ENCODE measurements at regions not wholly inside any gene's neighbourhood (a gene's known extent, or its start where the extent isn't known, plus 50 kb on each side); places are given as distances from the start of the nearest gene placed in this dataset.

DNA sequence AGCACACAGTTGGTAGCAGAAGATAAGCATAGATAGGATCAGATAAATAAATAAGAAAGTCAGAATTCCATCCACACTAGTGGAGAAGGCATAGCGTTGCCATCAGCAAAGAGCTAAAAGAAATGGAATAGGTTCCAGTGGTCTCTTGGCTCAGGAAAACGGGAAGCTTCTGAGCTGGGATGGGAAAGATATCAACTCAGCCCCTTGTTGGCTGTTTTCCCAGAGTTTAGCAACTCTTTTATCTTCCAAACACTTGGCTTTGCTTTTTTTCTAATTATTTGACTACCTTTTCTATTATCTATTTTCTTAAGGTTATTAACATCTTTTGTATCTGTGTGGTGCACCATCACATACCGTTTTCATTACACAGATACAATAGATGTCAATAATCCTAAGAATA lies 445.7 kb upstream of the TRPC7 start:
- DNase-seq (ENCODE audit: low spot score), result no peak

DNA sequence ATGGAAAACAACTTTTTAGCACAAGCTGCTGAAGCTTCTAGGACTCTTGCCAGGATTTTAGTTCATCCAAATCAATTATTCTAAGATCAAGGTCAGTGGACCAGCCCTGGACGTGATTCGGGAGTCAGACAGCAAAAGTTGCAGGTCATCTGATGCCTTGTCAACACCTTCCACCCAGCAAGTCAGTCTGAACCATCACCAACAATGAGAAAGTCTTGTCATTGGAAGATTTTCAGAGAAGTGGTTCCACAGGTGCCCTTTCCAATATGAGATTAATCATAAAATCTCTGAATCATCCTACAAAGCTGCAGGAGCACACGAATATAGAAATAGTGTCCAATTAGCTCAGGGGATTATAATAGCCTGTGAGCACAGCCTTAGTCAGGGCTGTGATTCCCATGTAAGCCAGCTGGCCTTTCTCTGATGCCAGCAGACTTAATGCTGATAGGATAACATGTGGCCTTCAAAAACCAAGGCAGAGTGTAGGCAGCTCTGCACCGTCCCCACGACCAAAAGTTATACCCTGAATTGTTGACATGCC lies 445.0 kb upstream of the TRPC7 start:
- no peak for DNase-seq (ENCODE audit: low spot score)

DNA sequence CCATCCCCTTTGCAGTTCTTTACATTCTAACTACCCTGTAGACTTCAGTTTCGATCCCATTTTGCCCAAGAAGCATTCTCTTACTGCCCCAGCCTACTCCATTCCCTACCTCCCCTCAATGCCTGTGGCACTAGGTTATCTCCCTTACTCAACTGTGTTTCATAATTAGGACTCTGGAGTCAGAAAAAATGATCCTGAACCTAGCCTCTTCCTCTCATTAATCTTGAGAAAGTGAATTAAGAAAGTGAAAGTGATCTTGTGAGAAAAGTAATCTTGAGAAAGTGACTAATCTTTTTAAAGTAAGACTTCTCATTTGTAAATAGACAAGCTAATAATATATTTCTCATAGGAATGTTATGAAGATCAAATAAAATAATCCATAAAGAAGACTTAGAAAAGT lies 444.0 kb upstream of the TRPC7 start:
- DNase-seq (ENCODE audit: low spot score), result no peak

DNA sequence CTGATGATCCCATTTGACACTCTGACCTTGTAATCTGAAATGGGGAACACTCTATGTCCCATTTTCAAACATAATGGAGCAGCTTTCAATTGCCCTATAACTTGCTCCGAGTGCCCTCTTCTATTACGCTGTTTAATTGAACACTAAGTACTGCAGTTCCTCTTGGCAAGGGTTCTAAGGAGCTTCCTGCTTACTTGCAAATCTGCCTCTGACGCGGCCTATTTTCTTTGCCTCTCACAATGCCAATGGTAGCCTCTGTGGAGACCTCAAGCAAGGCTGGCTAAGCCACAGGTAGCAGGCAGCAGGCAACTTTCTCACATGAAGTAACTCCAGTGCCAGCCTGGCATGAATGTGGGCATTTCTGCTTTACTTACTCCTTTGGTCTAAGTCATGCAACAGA lies 443.4 kb upstream of the TRPC7 start:
- no peak for DNase-seq (ENCODE audit: low spot score)

DNA sequence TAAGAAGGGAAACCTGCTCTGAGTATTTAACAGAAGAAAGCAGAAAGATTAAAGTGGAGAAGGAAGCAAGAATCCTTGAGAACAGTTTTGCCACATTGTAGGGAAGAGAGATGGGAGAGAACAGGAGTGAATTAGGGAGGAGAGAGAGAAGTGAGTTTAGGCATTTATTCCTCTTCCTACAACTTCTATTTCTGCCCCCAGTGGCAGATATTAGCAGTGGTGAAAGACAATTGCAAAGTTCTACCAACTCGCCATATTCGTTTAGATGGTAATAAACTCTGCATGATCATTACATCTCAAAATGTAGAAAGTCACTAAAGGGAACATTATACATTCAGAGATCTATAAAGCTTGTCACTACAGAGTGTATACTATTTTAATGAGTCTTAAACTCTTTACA lies 440.1 kb upstream of the TRPC7 start:
- no peak for DNase-seq (ENCODE audit: low spot score)

DNA sequence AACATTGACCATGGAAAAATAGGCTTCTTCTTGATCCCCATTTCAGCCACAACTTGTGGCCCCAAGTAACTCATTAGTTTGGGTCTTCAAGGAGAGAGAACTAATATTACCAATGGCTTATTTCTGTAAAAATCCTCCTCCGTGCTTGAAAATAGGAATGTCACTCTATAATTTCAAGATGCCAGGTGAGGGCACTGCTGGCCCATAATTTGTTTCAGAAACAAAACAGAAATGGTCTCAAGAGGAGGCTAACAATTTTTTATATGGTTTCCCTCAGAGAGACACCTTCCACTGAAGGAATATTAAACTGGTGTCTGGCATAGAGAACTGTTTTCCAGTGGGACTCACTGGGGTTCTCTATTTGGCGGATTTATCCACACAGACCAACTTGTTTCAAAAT lies 437.0 kb upstream of the TRPC7 start:
- no peak for DNase-seq (ENCODE audit: low spot score)

DNA sequence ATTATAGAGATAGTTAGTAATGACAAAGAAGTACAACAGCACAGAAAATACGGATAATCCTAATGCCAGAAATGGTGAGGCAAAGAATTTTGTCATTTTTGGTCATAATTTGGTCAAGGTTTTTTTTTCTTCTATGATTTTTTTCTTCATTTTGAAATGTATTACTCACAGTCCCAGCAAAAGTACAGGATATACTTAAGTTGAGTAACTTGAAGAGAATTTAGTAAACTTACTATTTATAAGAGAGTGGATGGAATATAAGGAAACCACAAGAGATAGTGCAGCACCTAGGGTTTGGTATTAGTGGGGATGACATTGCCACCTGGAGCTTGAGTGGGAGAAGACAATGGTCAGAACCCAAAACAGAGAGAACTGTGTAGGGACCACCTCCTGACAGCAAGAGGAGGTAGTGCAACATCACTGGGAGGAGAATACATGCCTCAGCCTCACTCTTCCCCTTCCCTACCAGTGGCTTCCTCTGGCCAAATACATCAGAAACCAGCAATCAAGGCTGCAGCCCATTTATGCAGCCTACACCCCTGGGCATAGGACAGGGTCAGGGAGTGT lies 434.5 kb upstream of the TRPC7 start:
- DNase-seq (ENCODE audit: low spot score), result no peak

DNA sequence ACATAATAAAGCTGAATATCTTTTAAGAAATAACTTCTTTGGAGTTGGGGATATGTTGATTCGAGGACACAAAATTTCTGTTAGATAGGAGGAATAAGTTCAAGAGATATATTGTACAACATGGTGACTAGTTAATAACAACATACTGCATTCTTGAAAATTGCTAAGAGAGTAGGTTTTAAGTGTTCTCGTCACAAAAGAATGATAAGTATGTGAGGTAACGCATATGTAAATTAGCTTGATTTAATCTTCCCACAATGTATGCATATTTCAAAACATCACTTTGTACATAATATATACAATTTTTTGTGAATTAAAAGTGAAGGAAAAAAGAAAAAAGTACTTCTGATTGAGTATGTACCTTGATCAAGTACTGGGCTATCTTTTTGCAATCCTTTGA lies 428.0 kb upstream of the TRPC7 start:
- no peak for DNase-seq (ENCODE audit: low spot score)

DNA sequence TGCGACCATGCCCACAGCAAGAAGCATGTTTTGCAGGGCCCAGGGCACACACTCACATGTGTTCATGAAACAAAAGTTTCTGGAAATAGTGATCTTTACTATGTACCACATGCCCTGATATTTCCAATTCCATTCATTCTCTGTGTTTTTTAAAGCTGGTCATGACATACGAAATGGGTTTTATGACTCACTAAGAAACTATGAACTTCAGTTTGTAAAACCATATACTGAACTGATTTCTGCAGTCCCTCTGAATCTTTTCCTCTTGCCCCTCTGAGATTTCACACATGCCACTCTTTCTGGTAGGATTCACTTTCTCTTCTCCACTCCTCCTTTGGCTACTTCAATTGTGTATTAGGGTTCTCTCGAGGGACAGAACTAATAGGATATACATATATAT lies 416.1 kb upstream of the TRPC7 start:
- no peak for DNase-seq (ENCODE audit: low spot score)

DNA sequence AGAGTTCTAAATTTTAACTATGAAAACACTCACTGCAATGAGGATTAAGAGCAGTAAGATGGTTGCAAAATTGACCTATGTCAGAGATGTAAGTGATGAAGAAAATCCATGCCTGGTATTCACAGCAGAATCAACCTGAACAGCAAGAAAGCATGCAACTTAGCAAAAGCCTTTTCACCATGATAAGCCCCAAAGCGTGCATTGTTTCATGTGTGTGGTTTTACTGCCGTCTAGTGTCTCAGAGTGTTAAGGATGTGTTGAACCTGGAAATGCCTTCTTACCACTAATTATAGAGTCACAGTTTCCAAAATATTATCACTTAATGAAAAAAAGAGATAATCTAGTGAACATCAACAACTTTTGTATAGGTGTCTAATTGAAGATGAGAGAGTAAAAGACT lies 415.2 kb upstream of the TRPC7 start:
- DNase-seq (ENCODE audit: low spot score), result no peak

DNA sequence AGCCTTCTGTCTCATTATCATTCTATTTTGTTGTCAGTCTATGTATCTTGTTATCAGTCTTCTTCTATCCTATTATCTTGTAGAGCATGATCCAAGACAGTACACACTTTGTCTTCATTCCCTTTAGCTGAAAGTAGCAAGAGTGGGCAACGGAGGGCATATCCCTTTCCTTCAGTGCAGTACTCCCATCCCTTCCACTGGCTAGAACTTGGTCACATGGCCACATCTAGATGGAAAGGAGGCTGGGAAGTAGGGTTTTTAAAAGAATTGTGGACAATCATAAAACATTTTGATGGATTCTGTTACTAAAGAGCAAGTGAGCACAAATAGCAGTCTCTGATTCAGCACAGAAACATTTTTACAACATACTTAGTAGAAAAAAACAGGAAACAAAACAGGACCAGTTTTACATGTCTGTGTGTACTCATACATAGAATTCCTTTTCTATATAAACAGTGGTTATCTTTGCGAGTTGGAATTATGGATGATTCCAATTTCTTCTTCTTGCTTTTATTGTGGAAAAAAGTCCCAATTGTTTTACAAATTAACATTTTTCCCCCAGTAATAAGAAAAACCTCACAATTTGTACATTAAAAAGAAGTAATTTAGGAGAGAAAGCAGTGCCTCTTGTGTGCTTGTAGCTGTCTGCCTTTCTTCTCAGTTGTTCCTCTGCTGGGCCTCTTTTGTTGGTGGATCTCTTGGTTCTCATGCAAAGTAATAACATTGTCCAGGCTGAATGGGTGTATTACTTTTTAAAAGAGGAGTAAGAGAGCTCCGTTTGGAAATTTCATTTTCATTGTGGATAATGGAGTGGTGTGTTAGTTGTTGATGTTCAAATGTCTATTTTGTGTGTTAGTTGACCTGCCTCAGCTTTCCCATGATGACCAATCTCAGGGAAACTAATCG lies 410.9 kb upstream of the TRPC7 start:
- no peak for DNase-seq (ENCODE audit: low spot score)

DNA sequence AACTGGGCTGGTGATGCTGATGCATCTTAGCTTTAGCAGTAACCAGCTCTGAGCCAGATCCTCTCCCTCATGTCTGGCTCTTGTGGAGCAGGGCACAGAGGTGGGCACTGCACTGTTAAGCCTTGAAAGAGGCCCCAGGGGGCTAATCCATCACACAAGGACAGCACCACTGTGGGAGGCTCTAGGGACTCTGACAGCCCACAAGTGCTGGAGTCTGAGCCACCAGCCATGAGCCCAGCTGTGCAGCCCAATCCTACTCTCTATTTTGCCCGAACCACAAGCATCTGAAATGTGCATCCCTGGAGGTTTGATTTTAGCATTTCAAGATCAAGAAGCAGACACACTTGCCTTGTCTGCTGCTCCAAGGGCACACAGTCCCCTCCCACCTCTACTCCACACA lies 407.1 kb upstream of the TRPC7 start:
- no peak for DNase-seq (ENCODE audit: low spot score)

DNA sequence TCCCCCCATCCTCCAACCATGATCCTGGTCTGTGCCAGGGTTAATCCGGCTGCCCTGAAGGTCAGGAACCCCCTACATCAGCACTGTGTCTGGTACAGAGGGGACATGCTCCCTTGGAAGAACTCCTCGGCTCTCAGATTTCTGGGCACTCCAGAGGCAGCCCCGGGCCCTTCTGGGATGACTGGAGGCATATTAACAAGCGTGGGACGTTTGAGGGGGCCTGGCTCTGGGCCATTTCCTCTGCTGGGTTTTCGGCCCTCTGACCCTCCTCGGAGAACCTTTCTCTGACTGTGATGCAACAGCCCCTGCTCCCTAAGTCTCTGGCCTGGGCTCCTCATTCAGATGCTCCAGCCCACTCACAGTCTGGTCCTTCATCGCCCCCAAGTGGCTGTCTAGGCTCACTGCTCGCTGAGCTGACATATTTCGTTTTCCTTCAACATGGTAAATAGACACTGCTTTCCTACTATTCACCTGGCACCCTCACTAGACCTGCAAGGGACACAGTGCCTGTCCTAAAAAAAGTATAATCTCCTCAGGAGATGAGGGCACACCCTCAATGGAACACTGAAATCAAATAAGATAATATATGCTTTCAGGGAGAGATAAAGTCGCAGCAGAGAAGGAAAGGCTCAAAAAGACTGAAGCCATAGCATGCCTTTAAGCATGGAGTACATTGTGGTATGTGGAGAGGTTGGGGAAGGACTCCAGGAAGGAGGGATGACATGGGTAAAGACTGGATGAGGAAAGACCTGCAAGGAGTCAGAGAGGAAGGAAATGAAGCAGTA lies 404.7 kb upstream of the TRPC7 start:
- peak; percentile 65 for DNase-seq (ENCODE audit: low spot score)

DNA sequence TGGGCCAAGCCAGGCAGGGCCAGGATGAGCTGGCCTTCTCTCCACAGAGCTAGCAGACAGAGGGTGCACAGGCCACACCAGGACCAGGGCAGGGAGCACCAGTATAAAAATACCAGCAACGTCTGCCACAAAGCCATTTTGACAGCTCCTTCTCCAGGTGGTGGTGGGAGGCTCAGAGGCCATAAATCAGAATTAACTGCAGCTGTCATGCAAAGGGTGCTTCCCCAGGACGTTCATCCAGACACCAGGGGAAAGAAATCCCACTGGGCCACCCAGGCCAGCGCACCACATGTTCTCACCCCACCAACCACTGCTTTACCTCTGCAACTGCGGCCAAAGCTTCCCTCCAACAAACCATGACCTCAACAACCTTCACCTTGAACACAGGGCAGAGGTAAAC lies 403.7 kb upstream of the TRPC7 start:
- DNase-seq (ENCODE audit: low spot score), result no peak

DNA sequence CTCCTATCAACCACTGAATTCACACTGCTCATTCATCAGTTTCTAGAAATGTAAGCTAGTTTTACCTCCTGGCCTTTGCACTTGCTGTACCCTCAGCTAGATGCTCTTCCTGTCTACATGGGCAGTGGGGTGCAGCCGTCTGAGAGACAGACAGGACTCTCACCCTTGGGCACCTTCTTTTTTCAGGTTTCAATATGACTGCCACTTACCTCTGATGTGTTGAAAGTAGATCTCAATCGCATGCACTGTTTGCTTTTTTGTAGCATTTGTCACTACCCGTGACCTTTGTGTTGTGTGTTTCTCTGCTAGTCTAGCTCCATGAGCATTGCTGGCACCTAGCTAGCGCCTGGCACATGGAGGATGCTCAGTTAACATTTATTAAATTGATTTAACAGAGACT lies 403.1 kb upstream of the TRPC7 start:
- DNase-seq (ENCODE audit: low spot score), result no peak

DNA sequence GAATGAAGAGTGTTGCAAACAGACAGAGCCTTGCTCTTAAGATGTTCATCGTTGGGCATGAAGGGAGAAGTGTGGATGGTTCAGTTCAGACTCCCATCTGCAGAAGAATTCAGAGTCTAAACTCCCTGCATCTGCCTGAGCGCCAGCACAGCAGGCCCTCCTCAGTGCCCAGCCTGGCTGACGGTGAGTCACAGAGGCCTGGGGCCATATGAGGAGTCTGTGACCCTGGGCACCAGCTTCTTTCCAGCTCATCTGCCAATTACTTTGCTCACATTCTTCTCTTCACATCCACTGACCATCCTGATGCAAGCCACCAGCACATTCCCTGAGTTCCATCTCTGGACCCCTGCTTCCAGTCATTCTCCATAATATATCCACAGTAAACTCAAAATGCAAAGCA lies 401.1 kb upstream of the TRPC7 start:
- DNase-seq (ENCODE audit: low spot score), result no peak

DNA sequence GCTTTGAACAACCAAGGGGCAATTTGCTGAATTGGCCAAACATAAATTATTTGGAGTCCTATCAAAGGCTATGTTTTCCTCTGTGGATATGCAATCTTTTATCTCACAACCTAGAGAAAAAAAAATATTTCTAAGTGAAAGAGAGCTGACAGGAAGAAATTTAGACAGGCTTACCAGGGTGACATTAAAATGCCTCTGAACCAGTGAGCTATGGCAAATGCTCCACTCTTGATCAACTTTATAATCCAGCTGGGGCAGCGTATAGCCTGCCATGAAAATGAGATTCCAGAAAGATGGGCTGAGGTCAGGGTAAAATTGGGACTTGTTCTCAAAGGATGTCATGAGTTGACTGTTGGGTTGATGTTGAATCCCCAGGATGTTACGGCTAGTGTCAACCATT lies 399.3 kb upstream of the TRPC7 start:
- DNase-seq (ENCODE audit: low spot score), result no peak

DNA sequence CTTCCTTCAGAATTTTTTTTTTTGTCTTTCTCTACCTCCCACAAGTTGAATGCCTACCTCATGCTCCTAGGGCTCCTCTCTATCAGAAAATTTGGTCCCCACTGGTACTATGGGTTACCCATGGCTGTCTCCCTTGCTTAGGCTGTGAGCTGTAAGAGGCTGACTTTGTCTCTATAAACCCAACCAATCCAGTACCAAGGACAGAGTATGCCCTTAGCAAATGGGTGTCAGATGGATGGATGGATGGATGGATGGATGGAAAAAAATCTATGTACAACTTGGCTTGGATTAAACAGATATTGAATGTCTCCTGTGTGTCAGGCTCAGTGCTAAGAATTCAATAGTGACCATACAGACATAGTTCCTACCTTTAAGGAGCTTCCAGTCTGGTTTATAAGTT lies 398.2 kb upstream of the TRPC7 start:
- no peak for DNase-seq (ENCODE audit: low spot score)

DNA sequence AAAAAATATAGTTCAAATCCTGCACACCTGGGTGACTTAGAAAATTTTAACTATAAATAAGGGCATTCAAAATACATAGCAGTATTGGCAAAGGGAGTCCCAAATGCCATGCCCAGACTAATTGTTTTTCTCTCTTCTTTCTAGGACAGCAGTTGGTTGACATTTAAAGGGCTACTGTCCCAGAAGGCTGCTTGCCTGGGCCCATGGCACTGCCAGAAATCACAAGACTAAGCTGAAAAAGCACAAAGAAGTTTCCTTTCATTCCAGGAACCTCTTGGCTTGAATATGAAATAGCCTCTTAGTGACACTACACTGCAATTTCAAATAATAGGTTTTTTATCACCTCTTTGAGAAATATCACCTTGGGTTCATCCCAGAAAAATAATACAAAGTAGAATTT lies 388.9 kb upstream of the TRPC7 start:
- no peak for DNase-seq (ENCODE audit: low spot score)

DNA sequence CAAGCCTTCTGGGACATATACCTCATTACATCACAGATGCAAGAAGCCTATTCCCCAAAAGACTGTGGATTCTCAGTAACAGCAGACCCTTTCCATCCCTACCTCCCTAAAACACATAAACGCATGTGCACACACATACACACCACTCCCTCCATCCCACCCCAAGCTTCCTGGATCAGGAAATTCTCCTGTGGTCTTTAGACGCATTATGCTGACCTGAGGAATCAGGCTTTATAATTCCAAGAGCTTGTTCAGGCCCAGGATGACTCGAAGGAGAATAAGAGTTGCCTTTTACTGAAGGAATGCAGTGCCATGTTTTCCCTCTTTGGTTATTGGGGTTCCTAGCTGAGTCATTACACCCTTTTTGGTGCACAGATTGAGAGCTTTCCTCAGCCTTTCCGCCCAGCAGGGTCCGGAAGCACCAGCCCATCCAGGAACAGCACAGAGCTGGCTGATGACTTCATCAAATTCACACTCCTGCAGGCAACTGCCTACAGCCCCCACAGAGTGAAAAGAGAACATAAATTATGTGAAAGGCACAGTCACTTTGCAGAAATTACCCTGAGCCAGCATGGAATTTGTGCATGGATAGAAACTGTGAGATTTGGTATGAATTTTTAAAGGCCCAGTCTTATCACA lies 385.0 kb upstream of the TRPC7 start:
- DNase-seq (ENCODE audit: low spot score), result no peak

DNA sequence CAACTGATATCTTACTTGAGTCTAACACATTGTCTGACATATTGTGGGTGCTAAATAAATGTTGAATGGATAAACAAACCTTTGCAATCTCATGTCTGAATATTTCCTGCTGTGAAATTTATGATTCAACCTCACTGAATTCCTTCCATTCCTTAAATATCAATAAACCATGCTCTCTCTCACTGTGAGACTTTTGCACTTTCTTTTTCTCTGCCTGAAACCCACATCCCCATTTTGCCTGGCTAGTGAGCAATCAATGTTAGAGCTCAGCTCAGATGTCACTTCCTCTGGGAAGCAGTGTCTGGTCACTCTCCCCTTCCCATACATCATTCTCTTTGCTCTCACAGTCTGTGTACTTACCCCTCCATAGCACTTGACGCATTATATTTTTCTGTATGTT lies 383.7 kb upstream of the TRPC7 start:
- DNase-seq (ENCODE audit: low spot score), result no peak

DNA sequence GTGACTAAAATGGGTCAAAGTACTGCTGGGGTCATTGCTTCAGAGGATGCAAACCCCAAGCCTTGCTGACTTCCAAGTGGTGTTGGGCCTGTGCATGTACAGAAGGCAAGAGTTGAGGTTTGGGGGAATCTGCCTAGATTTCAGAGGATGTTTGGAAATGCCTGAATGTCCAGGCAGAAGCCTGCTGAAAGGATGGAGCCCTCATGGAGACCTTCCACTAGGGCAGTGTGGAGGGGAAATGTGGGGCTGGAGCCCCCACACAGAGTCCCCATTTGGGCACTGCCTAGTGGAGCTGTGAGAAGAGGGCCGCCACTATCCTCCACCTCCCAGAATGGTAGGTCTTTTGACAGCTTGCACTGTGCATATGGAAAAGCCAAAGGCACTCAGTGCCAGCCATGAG lies 377.7 kb upstream of the TRPC7 start:
- DNase-seq (ENCODE audit: low spot score), result no peak

Measured in SK-N-DZ (cell line).